ENCODE measurements at regions not wholly inside any gene's neighbourhood (a gene's known extent, or its start where the extent isn't known, plus 50 kb on each side); places are given as distances from the start of the nearest gene placed in this dataset.

- DNase-seq (ENCODE audit: low read depth in 2 of 2): no peak
These were observed 298.4 kb downstream of the TLE1 start for GRCh38 chr9:81390792-81391456.

GRCh38 chr9:81389569-81389993, 299.8 kb downstream of the TLE1 start:
- no peak for DNase-seq (ENCODE audit: low read depth in 2 of 2)

GRCh38 chr9:81388831-81389230, 300.5 kb downstream of the TLE1 start:
- DNase-seq (ENCODE audit: low read depth in 2 of 2): no peak

- no peak for DNase-seq (ENCODE audit: low read depth in 2 of 2)
These were observed 301.8 kb downstream of the TLE1 start for GRCh38 chr9:81387360-81388106.

GRCh38 chr9:81384911-81385310, 304.4 kb downstream of the TLE1 start:
- no peak for DNase-seq (ENCODE audit: low read depth in 2 of 2)

- DNase-seq (ENCODE audit: low read depth in 2 of 2): no peak
These were observed 307.1 kb downstream of the TLE1 start for GRCh38 chr9:81382281-81382680.

- DNase-seq (ENCODE audit: low read depth in 2 of 2): no peak
These were observed 307.7 kb downstream of the TLE1 start for GRCh38 chr9:81381694-81382093.

GRCh38 chr9:81380504-81381359, 308.6 kb downstream of the TLE1 start:
- no peak for DNase-seq (ENCODE audit: low read depth in 2 of 2)

GRCh38 chr9:81379655-81380054, 309.7 kb downstream of the TLE1 start:
- DNase-seq (ENCODE audit: low read depth in 2 of 2): no peak

- DNase-seq (ENCODE audit: low read depth in 2 of 2): no peak
These were observed 311.4 kb downstream of the TLE1 start for GRCh38 chr9:81377921-81378320.

GRCh38 chr9:81377320-81377719, 312.0 kb downstream of the TLE1 start:
- DNase-seq (ENCODE audit: low read depth in 2 of 2): no peak

- DNase-seq (ENCODE audit: low read depth in 2 of 2): no peak
These were observed 313.9 kb downstream of the TLE1 start for GRCh38 chr9:81375187-81376100.

- no peak for DNase-seq (ENCODE audit: low read depth in 2 of 2)
These were observed 314.7 kb downstream of the TLE1 start for GRCh38 chr9:81374459-81375186.

GRCh38 chr9:81373294-81373693, 316.1 kb downstream of the TLE1 start:
- no peak for DNase-seq (ENCODE audit: low read depth in 2 of 2)

- DNase-seq (ENCODE audit: low read depth in 2 of 2): no peak
These were observed 316.6 kb downstream of the TLE1 start for GRCh38 chr9:81372628-81373191.

- DNase-seq (ENCODE audit: low read depth in 2 of 2): no peak
These were observed 317.5 kb downstream of the TLE1 start for GRCh38 chr9:81371824-81372223.

GRCh38 chr9:81370650-81371049, 318.7 kb downstream of the TLE1 start:
- DNase-seq (ENCODE audit: low read depth in 2 of 2): no peak

GRCh38 chr9:81370096-81370495, 319.3 kb downstream of the TLE1 start:
- DNase-seq (ENCODE audit: low read depth in 2 of 2): no peak

- DNase-seq (ENCODE audit: low read depth in 2 of 2): no peak
These were observed 320.2 kb downstream of the TLE1 start for GRCh38 chr9:81369121-81369520.

GRCh38 chr9:81363916-81364480, 325.3 kb downstream of the TLE1 start:
- no peak for DNase-seq (ENCODE audit: low read depth in 2 of 2)
